GM10248 (cell line): ENCODE measurements at regions not wholly inside any gene's neighbourhood (a gene's known extent, or its start where the extent isn't known, plus 50 kb on each side); places are given as distances from the start of the nearest gene placed in this dataset.

Experiments
- CTCF ChIA-PET: fragments of 300-600 bp; sonication (Branson Sonifier 250); formaldehyde crosslinking; extraction: SDS; loops from one replicate; lab custom pipeline; 2021; ENCODE audit warnings: antibody characterized with exemption; lab: Yijun Ruan, JAX
- POLR2A ChIA-PET: fragments of 350-650 bp; sonication (Branson Sonifier 250); formaldehyde crosslinking; extraction: SDS; loops from one replicate; lab custom pipeline; 2020; ENCODE audit warnings: antibody characterized with exemption; lab: Yijun Ruan, JAX
- DNase-seq: peaks from one replicate; pipeline ENCODE4 v3.0.0; 2012; ENCODE audit errors: extremely low spot score
- CTCF ChIP-seq: IDR thresholded peaks from 2 replicates; pipeline ENCODE4 v1.5.1; 2012; ENCODE audit warnings: mild to moderate bottlenecking, low read depth; ENCODE audit errors: extremely low read depth, missing control alignments, control extremely low read depth

GRCh38 chr10:111373696-111374095, 296.9 kb downstream of the ADRA2A start:
- no peak for DNase-seq
- ChIA-PET CTCF (interaction anchor here (1.1 to 2.1 kb wide), 2 partner anchors 9 to 15 kb away, joined by 6 read pairs; no protein-coding TSS in a partner anchor), POLR2A (no interaction called here)
- no peak for TF ChIP-seq CTCF

- CTCF ChIA-PET: interaction anchor here (1.4 kb wide), 1 partner anchor 20 kb away, joined by 3 read pairs; no protein-coding TSS in a partner anchor
- no peak for TF ChIP-seq CTCF
- POLR2A ChIA-PET: no interaction called here
- DNase-seq: no peak
Measured at GRCh38 chr10:111379534-111380187, 302.8 kb downstream of the ADRA2A start.

GRCh38 chr10:111384556-111384955, 307.7 kb downstream of the ADRA2A start:
- no peak for TF ChIP-seq CTCF
- ChIA-PET POLR2A (no interaction called here), CTCF (no interaction called here)
- no peak for DNase-seq

GRCh38 chr10:111390813-111391563, 314.2 kb downstream of the ADRA2A start:
- ChIA-PET POLR2A (no interaction called here), CTCF (interaction anchor here (1.5 kb wide), 1 partner anchor 718 kb away, joined by 3 read pairs; no protein-coding TSS in a partner anchor)
- no peak for TF ChIP-seq CTCF
- DNase-seq: no peak

GRCh38 chr10:111392159-111392558, 315.3 kb downstream of the ADRA2A start:
- ChIA-PET CTCF (interaction anchor here (1.0 to 1.1 kb wide), 2 partner anchors 14 to 33 kb away, joined by 3 to 4 read pairs; no protein-coding TSS in a partner anchor), POLR2A (no interaction called here)
- no peak for TF ChIP-seq CTCF
- DNase-seq: no peak

GRCh38 chr10:111392910-111393309, 316.1 kb downstream of the ADRA2A start:
- ChIA-PET CTCF (interaction anchor here (1.0 to 1.3 kb wide), 3 partner anchors 11 to 32 kb away, joined by 3 to 5 read pairs (median 4); no protein-coding TSS in a partner anchor), POLR2A (no interaction called here)
- no peak for TF ChIP-seq CTCF

More at GRCh38 chr10:111392910-111393309, 316.1 kb downstream of the ADRA2A start:
- no peak for DNase-seq
